Keratinocyte (primary cell): ENCODE measurements at regions not wholly inside any gene's neighbourhood (a gene's known extent, or its start where the extent isn't known, plus 50 kb on each side); places are given as distances from the start of the nearest gene placed in this dataset.

Experiments used
- DNase-seq: peaks from one replicate; pipeline ENCODE4 v3.0.0-alpha.2; 2011; ENCODE audit warnings: low read depth, missing footprints, low spot score
- FAIRE-seq: peaks from 2 replicates; lab custom pipeline; 2011; peaks lifted over from hg19 to GRCh38; lab: Jason Lieb, UNC
- H2AFZ ChIP-seq: 2 replicates; pipeline ENCODE4 v1.6.0; 2012; ENCODE audit warnings: low read length, control low read depth, inconsistent platforms; ENCODE audit not compliant: control insufficient read depth
- H3K27ac ChIP-seq: 2 replicates; pipeline ENCODE4 v1.5.1; 2011; ENCODE audit warnings: low read length; ENCODE audit not compliant: control insufficient read depth, insufficient read depth
- H3K27me3 ChIP-seq: 3 replicates; pipeline ENCODE4 v1.6.0; 2011; ENCODE audit warnings: low read length; ENCODE audit not compliant: control insufficient read depth, insufficient read depth; ENCODE audit errors: extremely low read depth
- H3K36me3 ChIP-seq, 2 experiments: 2 replicates in 1 of 2; 3 replicates in 1 of 2; pipeline ENCODE4 v1.5.1; 2011; ENCODE audit warnings: low read length in 2 of 2, mild to moderate bottlenecking in 1 of 2; ENCODE audit not compliant: control insufficient read depth in 2 of 2, insufficient read depth in 2 of 2; ENCODE audit errors: extremely low read depth in 1 of 2
- H3K4me1 ChIP-seq: 3 replicates; pipeline ENCODE4 v1.5.1; 2011; ENCODE audit warnings: low read length; ENCODE audit not compliant: control insufficient read depth, insufficient read depth; ENCODE audit errors: extremely low read depth
- H3K4me2 ChIP-seq: 3 replicates; pipeline ENCODE4 v1.6.0; 2011; ENCODE audit warnings: low read depth, low read length; ENCODE audit not compliant: control insufficient read depth, insufficient read depth; ENCODE audit errors: extremely low read depth
- H3K4me3 ChIP-seq, 3 experiments: fragments of 200-600 bp in 1 of 3; sonication (generic) in 1 of 3; 2 replicates in 2 of 3; 3 replicates in 1 of 3; pipeline ENCODE4 v1.5.1; 2011 to 2016; ENCODE audit warnings: low read length in 3 of 3, mild to moderate bottlenecking in 3 of 3, control low read depth in 2 of 3, inconsistent platforms in 1 of 3, low read depth in 1 of 3, mixed read lengths in 1 of 3, mixed run types in 1 of 3, moderate library complexity in 1 of 3; ENCODE audit not compliant: control insufficient read depth in 2 of 3, insufficient read depth in 2 of 3; ENCODE audit errors: extremely low read depth in 1 of 3
- H3K79me2 ChIP-seq: 2 replicates; pipeline ENCODE4 v1.6.0; 2012; ENCODE audit warnings: low read length; ENCODE audit not compliant: control insufficient read depth, insufficient read depth
- H3K9ac ChIP-seq: 3 replicates; pipeline ENCODE4 v1.6.0; 2011; ENCODE audit warnings: low read length; ENCODE audit not compliant: control insufficient read depth, insufficient read depth; ENCODE audit errors: extremely low read depth
- H3K9me1 ChIP-seq: 3 replicates; pipeline ENCODE4 v1.6.0; 2011; ENCODE audit warnings: low read length; ENCODE audit not compliant: control insufficient read depth, insufficient read depth; ENCODE audit errors: extremely low read depth
- H3K9me3 ChIP-seq: 2 replicates; pipeline ENCODE4 v1.5.1; 2012; ENCODE audit warnings: low read depth, low read length; ENCODE audit not compliant: control insufficient read depth
- H4K20me1 ChIP-seq: 3 replicates; pipeline ENCODE4 v1.6.0; 2011; ENCODE audit warnings: low read length; ENCODE audit not compliant: control insufficient read depth, insufficient read depth; ENCODE audit errors: extremely low read depth
- EZH2 ChIP-seq: IDR thresholded peaks from one replicate; pipeline ENCODE4 v1.6.1; 2012; ENCODE audit warnings: inconsistent platforms, mild to moderate bottlenecking, low read length, moderate library complexity
- dilution Hi-C: fragments of 300-500 bp; cut with MboI; formaldehyde crosslinking; loops from one replicate; pipeline ENCODE4 v1.7.0; 2020; ENCODE audit warnings: low sequenced_read_pairs; ENCODE audit not compliant: extremely low pct_ligation_motif_present
- TF ChIP-seq, protein P1 (sequence below), 3 experiments: IDR thresholded peaks in 1 of 3; conservative IDR thresholded peaks in 1 of 3; optimal IDR thresholded peaks in 1 of 3; 2 replicates in 2 of 3; 3 replicates in 1 of 3; pipeline versions ENCODE3 to v1.5.1; 2011; ENCODE audit warnings: low read length in 3 of 3, mild to moderate bottlenecking in 3 of 3, moderate library complexity in 2 of 3, control low read depth in 1 of 3, inconsistent platforms in 1 of 3; ENCODE audit not compliant: insufficient read depth in 2 of 3; ENCODE audit errors: extremely low read depth in 1 of 3

DNA sequence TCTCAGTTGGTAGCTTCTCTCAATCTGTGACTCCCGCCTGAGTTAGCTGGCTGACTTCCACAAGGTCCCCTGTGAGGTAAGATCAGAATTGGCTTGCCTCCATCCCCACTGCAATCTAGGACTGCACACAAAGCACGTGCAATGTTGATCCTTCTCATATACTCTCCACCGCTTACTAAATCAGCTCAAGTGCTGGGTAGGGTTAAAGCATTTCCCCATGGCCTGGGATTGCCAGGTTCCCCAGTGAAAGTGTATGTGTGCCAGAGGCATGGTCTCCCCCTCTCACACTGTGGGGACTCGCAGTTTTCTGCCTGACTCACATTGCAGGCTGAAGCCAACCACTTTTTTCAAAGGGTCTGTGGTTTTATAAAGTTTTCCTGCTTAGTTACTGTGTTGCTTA lies 886.9 kb downstream of the FAM133A start:
- H3K4me3 ChIP-seq: no peak overlapping the region
- TF ChIP-seq, protein P1, sequence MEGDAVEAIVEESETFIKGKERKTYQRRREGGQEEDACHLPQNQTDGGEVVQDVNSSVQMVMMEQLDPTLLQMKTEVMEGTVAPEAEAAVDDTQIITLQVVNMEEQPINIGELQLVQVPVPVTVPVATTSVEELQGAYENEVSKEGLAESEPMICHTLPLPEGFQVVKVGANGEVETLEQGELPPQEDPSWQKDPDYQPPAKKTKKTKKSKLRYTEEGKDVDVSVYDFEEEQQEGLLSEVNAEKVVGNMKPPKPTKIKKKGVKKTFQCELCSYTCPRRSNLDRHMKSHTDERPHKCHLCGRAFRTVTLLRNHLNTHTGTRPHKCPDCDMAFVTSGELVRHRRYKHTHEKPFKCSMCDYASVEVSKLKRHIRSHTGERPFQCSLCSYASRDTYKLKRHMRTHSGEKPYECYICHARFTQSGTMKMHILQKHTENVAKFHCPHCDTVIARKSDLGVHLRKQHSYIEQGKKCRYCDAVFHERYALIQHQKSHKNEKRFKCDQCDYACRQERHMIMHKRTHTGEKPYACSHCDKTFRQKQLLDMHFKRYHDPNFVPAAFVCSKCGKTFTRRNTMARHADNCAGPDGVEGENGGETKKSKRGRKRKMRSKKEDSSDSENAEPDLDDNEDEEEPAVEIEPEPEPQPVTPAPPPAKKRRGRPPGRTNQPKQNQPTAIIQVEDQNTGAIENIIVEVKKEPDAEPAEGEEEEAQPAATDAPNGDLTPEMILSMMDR (optimal IDR thresholded peaks at IDR 0.05 in 1 of 3, IDR thresholded peaks at IDR 0.05 in 1 of 3, conservative IDR thresholded peaks at IDR 0.05 in 1 of 3; ENCODE audit: extremely low read depth in 1 of 3, insufficient read depth in 2 of 3, low read length in 3 of 3): no peak
- TF ChIP-seq EZH2: no peak
- no peaks in the 10 kb centered on the region for H3K9me3 ChIP-seq
- no peaks in the 10 kb centered on the region for H3K36me3 ChIP-seq
- H3K9me1 ChIP-seq: no peaks in the 10 kb centered on the region
- H4K20me1 ChIP-seq: no peaks in the 10 kb centered on the region
- dilution Hi-C loops: no loop called here
- no peak overlapping the region for H2AFZ ChIP-seq
- no peaks in the 10 kb centered on the region for H3K4me1 ChIP-seq
- no peaks in the 10 kb centered on the region for H3K79me2 ChIP-seq
- H3K4me2 ChIP-seq: no peak overlapping the region
- H3K27me3 ChIP-seq: no peaks in the 10 kb centered on the region
- DNase-seq (no peak), FAIRE-seq (no peak)
- H3K9ac ChIP-seq: no peak overlapping the region
- H3K27ac ChIP-seq: no peak overlapping the region

DNA sequence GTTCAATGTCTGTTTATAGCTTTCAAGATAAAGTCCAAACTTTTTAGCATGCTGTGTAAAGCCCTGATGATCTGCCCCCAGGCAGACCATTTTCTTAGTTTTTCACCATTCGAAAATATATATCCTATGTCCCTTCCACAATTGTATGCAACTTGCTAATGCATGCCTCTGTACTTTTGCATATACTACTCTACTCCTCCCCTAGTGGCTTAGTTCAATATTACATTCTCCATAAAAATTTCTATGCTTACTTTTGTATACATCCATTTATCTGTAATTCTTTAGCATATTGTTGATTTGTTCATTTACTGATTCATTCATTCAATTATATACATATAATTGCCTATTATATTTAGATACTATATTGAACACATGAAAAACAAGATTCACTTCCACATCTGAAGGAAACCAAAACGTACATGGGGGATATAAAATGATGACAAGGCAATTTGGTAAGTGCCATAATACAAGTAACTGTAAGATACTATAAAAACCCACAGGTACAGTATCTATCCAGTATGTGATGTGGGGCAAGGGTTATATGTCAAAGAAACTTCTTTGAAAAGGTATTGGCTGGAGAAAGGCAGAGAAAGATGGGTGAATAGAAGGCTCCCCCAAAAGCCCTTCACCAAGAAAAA lies 902.5 kb downstream of the FAM133A start:
- Histone ChIP-seq H4K20me1 (no peaks in the 10 kb centered on the region), H3K4me3 (no peak overlapping the region), H3K4me2 (no peak overlapping the region), H3K36me3 (no peaks in the 10 kb centered on the region), H3K9me1 (no peaks in the 10 kb centered on the region), H3K4me1 (no peaks in the 10 kb centered on the region), H3K9me3 (no peaks in the 10 kb centered on the region), H3K27me3 (no peaks in the 10 kb centered on the region), H3K79me2 (no peaks in the 10 kb centered on the region), H3K9ac (no peak overlapping the region), H2AFZ (no peak overlapping the region), H3K27ac (no peak overlapping the region)
- DNase-seq: no peak
- TF ChIP-seq, protein P1 (optimal IDR thresholded peaks at IDR 0.05 in 1 of 3, IDR thresholded peaks at IDR 0.05 in 1 of 3, conservative IDR thresholded peaks at IDR 0.05 in 1 of 3; ENCODE audit: extremely low read depth in 1 of 3, insufficient read depth in 2 of 3, low read length in 3 of 3): peak in 2 of 3 experiments; percentile 29 to 53
- TF ChIP-seq EZH2: no peak
- dilution Hi-C loops: no loop called here
- no peak for FAIRE-seq
